SK-N-SH (cell line): ENCODE measurements at regions not wholly inside any gene's neighbourhood (a gene's known extent, or its start where the extent isn't known, plus 50 kb on each side); places are given as distances from the start of the nearest gene placed in this dataset.

Source experiments
- CTCF ChIP-seq: fragments of 200-600 bp; sonication (generic); IDR thresholded peaks from 2 replicates; pipeline ENCODE4 v1.6.1; 2017; ENCODE audit warnings: antibody characterized with exemption, mild to moderate bottlenecking, moderate library complexity
- EP300 ChIP-seq, 2 experiments: IDR thresholded peaks; 2 replicates each; pipeline versions ENCODE4 v1.4.0 to v1.6.1; 2012; ENCODE audit warnings: borderline replicate concordance in 1 of 2, low read depth in 1 of 2, low read length in 1 of 2
- MAX ChIP-seq: IDR thresholded peaks from 2 replicates; pipeline ENCODE4 v1.4.0; 2012; ENCODE audit warnings: low read depth
- SIN3A ChIP-seq: IDR thresholded peaks from 2 replicates; pipeline ENCODE4 v1.6.1; 2012; ENCODE audit warnings: low read depth, mild to moderate bottlenecking, low read length, moderate library complexity, borderline replicate concordance

DNA sequence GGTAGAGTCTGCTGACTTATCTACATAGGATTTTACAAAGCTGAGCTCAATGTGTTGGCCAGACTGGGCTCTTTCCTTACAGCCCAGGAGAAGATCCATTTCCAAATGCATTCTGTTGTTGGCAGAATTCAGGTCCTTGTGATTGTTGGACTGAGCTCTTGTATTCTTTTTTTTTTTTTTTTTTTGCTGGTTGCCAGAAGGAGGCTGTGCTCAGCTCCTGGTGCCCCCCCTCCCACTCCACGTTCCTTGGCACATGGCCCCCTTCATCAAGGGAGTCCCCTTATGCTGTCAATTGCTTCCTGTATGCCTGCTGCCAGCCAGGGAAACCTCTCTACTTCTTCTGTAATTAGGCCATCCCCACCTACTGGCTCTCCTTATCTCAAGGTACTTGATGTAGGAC, 518.1 kb upstream of the AKR1E2 start:
- TF ChIP-seq MAX, result no peak
- TF ChIP-seq CTCF, result no peak
- no peak for TF ChIP-seq SIN3A
- TF ChIP-seq EP300 (IDR thresholded peaks at IDR 0.05; ENCODE audit: borderline replicate concordance in 1 of 2, low read depth in 1 of 2, low read length in 1 of 2), result no peak
